SK-N-MC (cell line): ENCODE measurements at regions not wholly inside any gene's neighbourhood (a gene's known extent, or its start where the extent isn't known, plus 50 kb on each side); places are given as distances from the start of the nearest gene placed in this dataset.
"Not testable (repeated sequence)": the region's sequence is repeated elsewhere in the genome, so short reads cannot be mapped to it uniquely, and the experiment has no call there.

Experiments used
- EZH2 ChIP-seq: fragments of 200-600 bp; sonication (generic); IDR thresholded peaks from one replicate; pipeline ENCODE4 v1.6.1; 2017; ENCODE audit warnings: antibody characterized with exemption
- POLR2AphosphoS5 ChIP-seq: IDR thresholded peaks from 2 replicates; pipeline ENCODE4 v1.6.1; 2012; ENCODE audit warnings: mild to moderate bottlenecking, low read depth, low read length, borderline replicate concordance

DNA sequence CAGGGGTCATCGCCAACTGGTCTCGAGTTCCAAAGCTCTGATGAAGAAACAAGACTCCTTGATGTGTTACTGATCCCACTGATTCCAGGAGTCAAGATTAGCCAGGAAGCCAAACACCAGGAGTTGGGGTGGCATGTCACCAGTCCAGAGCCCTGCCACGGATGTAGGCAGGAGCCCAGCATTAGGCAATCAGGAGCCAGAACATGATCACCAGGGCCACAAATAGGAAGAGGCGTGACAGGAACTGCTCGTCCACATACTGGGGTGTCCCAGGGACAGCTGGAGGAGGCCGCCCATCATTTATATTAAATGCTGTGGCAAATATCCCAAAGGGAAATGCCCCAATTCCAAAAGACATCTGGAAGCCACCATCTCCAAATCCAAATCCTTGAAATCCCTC lies 74.5 kb upstream of the BLTP1 start:
- TF ChIP-seq POLR2AphosphoS5, EZH2: not testable (repeated sequence)
